A673 (cell line): ENCODE measurements at regions not wholly inside any gene's neighbourhood (a gene's known extent, or its start where the extent isn't known, plus 50 kb on each side); places are given as distances from the start of the nearest gene placed in this dataset.

ENCODE experiments used
- BruUV-seq: library from RNA; stranded (reverse); fragments of 400-500 nt; replicated peaks from 2 replicates; lab custom pipeline; 2021; lab: Mats Ljungman, UMichigan
- CTCF ChIA-PET: fragments of 300-600 bp; sonication (Branson Sonifier 250); formaldehyde crosslinking; loops from one replicate; lab custom pipeline; 2022; ENCODE audit warnings: antibody characterized with exemption; lab: Charles Lee
- POLR2A ChIA-PET: fragments of 300-600 bp; sonication (Branson Sonifier 250); formaldehyde crosslinking; loops from one replicate; lab custom pipeline; 2022; ENCODE audit warnings: antibody characterized with exemption; ENCODE audit not compliant: low non-redundant PET; lab: Charles Lee
- DNase-seq: peaks from one replicate; pipeline ENCODE4 v3.0.0-alpha.2; 2015; ENCODE audit warnings: low spot score
- H3K27ac ChIP-seq: fragments of 200-600 bp; sonication (generic); 2 replicates; pipeline ENCODE4 v1.5.1; 2016; ENCODE audit warnings: mixed run types, low read depth, mild to moderate bottlenecking, mixed read lengths, antibody characterized with exemption, low read length; ENCODE audit not compliant: poor library complexity, severe bottlenecking
- H3K27me3 ChIP-seq: fragments of 200-600 bp; sonication (generic); replicated peaks from 2 replicates; pipeline ENCODE4 v1.6.1; 2017; ENCODE audit warnings: mixed run types, low read depth, mild to moderate bottlenecking, mixed read lengths, antibody characterized with exemption, low read length; ENCODE audit not compliant: insufficient read depth, poor library complexity
- H3K36me3 ChIP-seq: fragments of 200-600 bp; sonication (generic); 2 replicates; pipeline ENCODE4 v1.6.1; 2016; ENCODE audit warnings: mixed run types, mild to moderate bottlenecking, mixed read lengths, antibody characterized with exemption, low read length; ENCODE audit not compliant: insufficient read depth, poor library complexity, severe bottlenecking
- H3K4me1 ChIP-seq: fragments of 200-600 bp; sonication (generic); 2 replicates; pipeline ENCODE4 v1.6.1; 2017; ENCODE audit warnings: mixed run types, mild to moderate bottlenecking, mixed read lengths, antibody characterized with exemption, low read length; ENCODE audit not compliant: insufficient read depth, poor library complexity, severe bottlenecking
- H3K4me3 ChIP-seq: fragments of 200-600 bp; sonication (generic); 2 replicates; pipeline ENCODE4 v1.5.1; 2016; ENCODE audit warnings: low read depth, mixed run types, mild to moderate bottlenecking, mixed read lengths, low read length; ENCODE audit not compliant: poor library complexity, severe bottlenecking
- H3K9me3 ChIP-seq: fragments of 200-600 bp; sonication (generic); 2 replicates; pipeline ENCODE4 v1.6.1; 2016; ENCODE audit warnings: mixed run types, low read depth, mild to moderate bottlenecking, mixed read lengths, antibody characterized with exemption, low read length; ENCODE audit not compliant: poor library complexity, severe bottlenecking
- CTCF ChIP-seq: fragments of 300-800, 200-600 bp; sonication (generic); conservative IDR thresholded peaks from 2 replicates; pipeline ENCODE4 v1.5.1; 2017; ENCODE audit warnings: low read depth, mild to moderate bottlenecking, antibody characterized with exemption, low read length, moderate library complexity, mixed read lengths
- EZH2 ChIP-seq: fragments of 200-600 bp; sonication (generic); IDR thresholded peaks from 2 replicates; pipeline ENCODE4 v1.6.1; 2017; ENCODE audit warnings: borderline replicate concordance, low read depth, mild to moderate bottlenecking, mixed read lengths, antibody characterized with exemption, low read length; ENCODE audit not compliant: poor library complexity, severe bottlenecking
- intact Hi-C: fragments of 100-400 bp; cut with micrococcal nuclease; formaldehyde crosslinking; loops from one replicate; pipeline ENCODE4 v1.10.0; 2022; ENCODE audit not compliant: unreplicated experiment

- DNase-seq, result no peak
- CTCF ChIA-PET, result no interaction called here
- Histone ChIP-seq H3K4me1 (no peaks in the 10 kb centered on the region), H3K4me3 (no peak overlapping the region), H3K27me3 (peaks cover 31% of the 10 kb centered on the region), H3K36me3 (no peaks in the 10 kb centered on the region), H3K9me3 (no peaks in the 10 kb centered on the region), H3K27ac (no peak overlapping the region)
- BruUV-seq, result no TSS peak
- intact Hi-C loops, result no loop called here
- POLR2A ChIA-PET, result no interaction called here
- TF ChIP-seq CTCF (no peak), EZH2 (no peak)
Measured at GRCh38 chr7:114206688-114207087, 207.9 kb upstream of the FOXP2 start.

- Histone ChIP-seq H3K36me3 (no peaks in the 10 kb centered on the region), H3K4me3 (no peak overlapping the region), H3K27ac (no peak overlapping the region), H3K4me1 (no peaks in the 10 kb centered on the region), H3K27me3 (peaks cover 13% of the 10 kb centered on the region), H3K9me3 (no peaks in the 10 kb centered on the region)
- intact Hi-C loops, result no loop called here
- POLR2A ChIA-PET, result no interaction called here
- no TSS peak for BruUV-seq
- DNase-seq, result no peak
- TF ChIP-seq CTCF, result no peak
- TF ChIP-seq EZH2, result no peak
- CTCF ChIA-PET, result no interaction called here
Measured at GRCh38 chr7:114196517-114196916, 218.1 kb upstream of the FOXP2 start.

DNA sequence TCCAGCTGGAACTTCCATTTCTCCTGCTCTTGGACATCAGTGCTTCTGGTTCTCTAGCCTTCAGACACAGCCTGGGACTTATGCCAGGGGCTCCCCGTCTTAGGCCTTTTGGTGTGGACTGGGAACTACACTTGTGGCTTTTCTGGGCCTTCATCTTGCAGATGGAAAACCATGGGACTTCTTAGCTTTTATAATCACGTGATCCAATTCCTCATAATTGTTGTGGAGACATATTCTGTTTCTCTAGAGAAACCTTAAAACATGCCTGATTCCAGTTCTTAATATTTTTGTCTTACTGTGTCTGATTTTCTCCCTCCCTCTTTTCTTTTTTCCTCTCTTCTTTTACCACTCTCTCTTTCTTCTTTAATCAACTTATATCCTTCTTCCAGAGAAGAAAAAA, 224.2 kb upstream of the FOXP2 start:
- Histone ChIP-seq H3K27me3 (peaks cover 27% of the 10 kb centered on the region), H3K4me1 (no peaks in the 10 kb centered on the region), H3K36me3 (no peaks in the 10 kb centered on the region), H3K9me3 (no peaks in the 10 kb centered on the region), H3K27ac (no peak overlapping the region), H3K4me3 (no peak overlapping the region)
- intact Hi-C loops, result no loop called here
- ChIA-PET POLR2A (no interaction called here), CTCF (no interaction called here)
- no TSS peak for BruUV-seq
- TF ChIP-seq EZH2 (no peak), CTCF (no peak)
- no peak for DNase-seq
